Uterus (tissue), 2 donors: ENCODE measurements at regions not wholly inside any gene's neighbourhood (a gene's known extent, or its start where the extent isn't known, plus 50 kb on each side); places are given as distances from the start of the nearest gene placed in this dataset.

ENCODE experiments used
- POLR2A ChIP-seq, 2 donors: fragments of 450-650 bp; IDR thresholded peaks; one replicate each; pipeline ENCODE4 v1.6.1; 2016; ENCODE audit warnings: antibody characterized with exemption in 2 of 2, mild to moderate bottlenecking in 1 of 2, moderate library complexity in 1 of 2
- TF ChIP-seq, protein P1 (sequence below), 4 experiments: fragments of 200-600 bp in 2 of 4; fragments of 450-650 bp in 2 of 4; sonication (generic) in 2 of 4; IDR thresholded peaks; one replicate each; pipeline ENCODE4 v1.5.1; 2016 to 2019; ENCODE audit warnings: antibody characterized with exemption in 4 of 4, mild to moderate bottlenecking in 2 of 4, moderate library complexity in 1 of 4

DNA sequence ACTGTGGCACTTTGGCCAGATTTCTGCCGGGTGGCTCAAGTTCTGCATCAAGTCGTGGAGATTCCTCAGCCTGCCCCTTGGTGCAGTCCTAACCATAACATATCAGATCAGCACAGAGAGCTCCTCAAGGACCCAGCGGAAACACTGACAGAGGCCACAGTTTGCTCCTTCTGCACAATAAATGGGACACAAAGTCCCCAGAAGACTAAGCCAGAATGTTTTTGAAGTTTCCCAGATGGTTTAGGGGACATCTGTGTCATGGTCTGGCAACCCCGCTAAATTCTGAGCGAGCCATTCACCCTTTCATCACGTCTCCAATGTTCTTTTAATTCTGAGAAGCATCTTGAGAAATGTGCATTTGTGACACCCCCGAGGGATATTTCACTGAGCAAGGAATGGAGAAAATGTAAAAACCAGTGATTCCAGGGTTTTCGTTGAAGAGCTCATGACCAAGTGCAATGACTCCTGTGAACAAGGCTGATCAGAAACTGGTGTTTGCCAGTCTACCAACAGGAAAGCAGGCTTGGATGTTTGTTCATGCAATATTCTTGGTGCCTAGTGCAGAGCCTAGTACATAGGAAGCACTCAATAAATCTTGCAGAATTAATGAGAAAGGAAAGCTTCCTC, 64.8 kb upstream of the LMCD1 start:
- TF ChIP-seq, protein P1, sequence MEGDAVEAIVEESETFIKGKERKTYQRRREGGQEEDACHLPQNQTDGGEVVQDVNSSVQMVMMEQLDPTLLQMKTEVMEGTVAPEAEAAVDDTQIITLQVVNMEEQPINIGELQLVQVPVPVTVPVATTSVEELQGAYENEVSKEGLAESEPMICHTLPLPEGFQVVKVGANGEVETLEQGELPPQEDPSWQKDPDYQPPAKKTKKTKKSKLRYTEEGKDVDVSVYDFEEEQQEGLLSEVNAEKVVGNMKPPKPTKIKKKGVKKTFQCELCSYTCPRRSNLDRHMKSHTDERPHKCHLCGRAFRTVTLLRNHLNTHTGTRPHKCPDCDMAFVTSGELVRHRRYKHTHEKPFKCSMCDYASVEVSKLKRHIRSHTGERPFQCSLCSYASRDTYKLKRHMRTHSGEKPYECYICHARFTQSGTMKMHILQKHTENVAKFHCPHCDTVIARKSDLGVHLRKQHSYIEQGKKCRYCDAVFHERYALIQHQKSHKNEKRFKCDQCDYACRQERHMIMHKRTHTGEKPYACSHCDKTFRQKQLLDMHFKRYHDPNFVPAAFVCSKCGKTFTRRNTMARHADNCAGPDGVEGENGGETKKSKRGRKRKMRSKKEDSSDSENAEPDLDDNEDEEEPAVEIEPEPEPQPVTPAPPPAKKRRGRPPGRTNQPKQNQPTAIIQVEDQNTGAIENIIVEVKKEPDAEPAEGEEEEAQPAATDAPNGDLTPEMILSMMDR (IDR thresholded peaks at IDR 0.05): no peak
- no peak for TF ChIP-seq POLR2A (IDR thresholded peaks at IDR 0.05)
